ENCODE measurements at regions not wholly inside any gene's neighbourhood (a gene's known extent, or its start where the extent isn't known, plus 50 kb on each side); places are given as distances from the start of the nearest gene placed in this dataset.

DNA sequence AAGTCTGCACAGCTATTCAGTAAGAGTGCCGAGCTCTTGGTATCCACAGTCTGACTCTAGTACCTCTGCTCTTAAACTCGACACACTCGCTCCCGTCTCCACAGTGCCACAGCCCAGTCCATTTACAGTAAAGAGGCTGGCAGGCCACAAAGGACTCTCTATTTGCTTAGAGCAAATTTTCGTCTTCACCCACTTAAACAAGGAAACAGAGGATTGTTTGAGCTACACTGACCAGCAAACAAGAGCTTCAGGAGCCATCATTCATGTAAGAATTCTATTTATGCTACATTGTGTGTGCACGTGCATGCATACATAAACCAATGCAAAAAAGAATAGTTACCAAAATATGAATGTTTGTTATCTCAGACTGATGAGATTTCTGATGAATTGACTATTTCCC, 290.2 kb downstream of the USP46 start:
- intact Hi-C loops (cut with DNase I), result loop anchor here in 1 of 10 donors (10.0 kb wide), 1 partner anchor 124 kb away; no protein-coding TSS in a partner anchor
- DNase-seq (no peak), ATAC-seq (no peak)

DNA sequence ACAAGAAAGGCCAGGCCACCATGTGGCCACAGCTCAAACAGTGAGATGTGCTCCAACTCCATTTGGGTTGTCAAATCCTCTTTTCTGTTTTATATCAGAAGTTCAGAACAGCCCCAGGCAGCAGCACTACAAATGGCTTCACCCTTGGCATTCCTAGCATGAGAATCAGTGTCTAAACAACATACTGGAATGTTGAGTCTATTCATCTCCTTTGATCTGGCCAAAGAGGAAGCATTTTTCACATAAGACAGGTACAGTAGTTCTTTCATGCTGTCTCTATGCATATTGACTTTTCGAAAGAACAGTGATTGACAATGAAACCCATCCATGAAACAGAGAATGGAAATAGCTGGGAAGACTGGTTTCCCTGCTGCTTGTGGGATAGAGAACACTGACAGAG, 289.5 kb downstream of the USP46 start:
- Histone ChIP-seq H3K9me3 (no peaks in the 10 kb centered on the region), H3K4me1 (no peaks in the 10 kb centered on the region), H3K27ac (no peak overlapping the region), H3K27me3 (no peaks in the 10 kb centered on the region), H3K36me3 (no peaks in the 10 kb centered on the region), H3K4me3 (no peak overlapping the region)
- TF ChIP-seq, protein P1, sequence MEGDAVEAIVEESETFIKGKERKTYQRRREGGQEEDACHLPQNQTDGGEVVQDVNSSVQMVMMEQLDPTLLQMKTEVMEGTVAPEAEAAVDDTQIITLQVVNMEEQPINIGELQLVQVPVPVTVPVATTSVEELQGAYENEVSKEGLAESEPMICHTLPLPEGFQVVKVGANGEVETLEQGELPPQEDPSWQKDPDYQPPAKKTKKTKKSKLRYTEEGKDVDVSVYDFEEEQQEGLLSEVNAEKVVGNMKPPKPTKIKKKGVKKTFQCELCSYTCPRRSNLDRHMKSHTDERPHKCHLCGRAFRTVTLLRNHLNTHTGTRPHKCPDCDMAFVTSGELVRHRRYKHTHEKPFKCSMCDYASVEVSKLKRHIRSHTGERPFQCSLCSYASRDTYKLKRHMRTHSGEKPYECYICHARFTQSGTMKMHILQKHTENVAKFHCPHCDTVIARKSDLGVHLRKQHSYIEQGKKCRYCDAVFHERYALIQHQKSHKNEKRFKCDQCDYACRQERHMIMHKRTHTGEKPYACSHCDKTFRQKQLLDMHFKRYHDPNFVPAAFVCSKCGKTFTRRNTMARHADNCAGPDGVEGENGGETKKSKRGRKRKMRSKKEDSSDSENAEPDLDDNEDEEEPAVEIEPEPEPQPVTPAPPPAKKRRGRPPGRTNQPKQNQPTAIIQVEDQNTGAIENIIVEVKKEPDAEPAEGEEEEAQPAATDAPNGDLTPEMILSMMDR (IDR thresholded peaks at IDR 0.05), result no peak
- ATAC-seq (no peak), DNase-seq (no peak)
- intact Hi-C loops (cut with DNase I), result loop anchor here in 4 of 10 donors (5.0 to 10.0 kb wide), 5 partner anchors 125 to 1865 kb away; no protein-coding TSS in a partner anchor
- WGBS, 2 donors, result 91 to 93% methylated on average over 1 of the region's 1 CpG

More for the DNA sequence above, 290.2 kb downstream of the USP46 start:
- H3K27me3 ChIP-seq, result no peaks in the 10 kb centered on the region
- H3K27ac ChIP-seq, result no peak overlapping the region
- H3K9me3 ChIP-seq, result no peaks in the 10 kb centered on the region
- no peaks in the 10 kb centered on the region for H3K36me3 ChIP-seq
- TF ChIP-seq, protein P1 (IDR thresholded peaks at IDR 0.05), result no peak
- no peak overlapping the region for H3K4me3 ChIP-seq
- no peaks in the 10 kb centered on the region for H3K4me1 ChIP-seq
- 84 to 85% methylated on average over 6 of the region's 6 CpGs for WGBS, 2 donors

DNA sequence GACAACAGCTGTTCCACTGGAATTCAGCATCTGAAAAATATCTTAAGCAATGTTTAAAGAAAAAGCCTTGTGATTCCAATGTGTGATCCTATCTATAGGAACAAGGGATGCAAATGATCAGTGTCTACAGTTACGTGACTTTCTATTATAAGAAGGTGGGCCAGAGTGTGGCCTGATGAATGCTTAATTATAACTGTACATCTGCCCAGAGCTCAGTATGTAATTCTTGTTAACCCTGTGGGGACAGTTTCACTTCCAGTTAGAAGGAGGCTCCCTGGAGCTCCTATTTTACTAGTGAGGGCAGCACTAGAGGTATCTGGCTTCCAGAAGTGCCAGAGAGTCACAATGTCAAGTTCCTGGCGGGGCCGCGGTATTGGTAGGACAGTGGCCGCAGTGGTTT, 288.5 kb downstream of the USP46 start:
- ATAC-seq (no peak), DNase-seq (no peak)
- Histone ChIP-seq H3K27ac (no peak overlapping the region), H3K36me3 (no peaks in the 10 kb centered on the region), H3K4me3 (no peak overlapping the region), H3K27me3 (no peaks in the 10 kb centered on the region), H3K4me1 (no peaks in the 10 kb centered on the region), H3K9me3 (no peaks in the 10 kb centered on the region)
- TF ChIP-seq, protein P1 (IDR thresholded peaks at IDR 0.05), result no peak
- intact Hi-C loops (cut with DNase I), result loop anchor here in 4 of 10 donors (5.0 to 10.0 kb wide), 4 partner anchors 164 to 1864 kb away; no protein-coding TSS in a partner anchor
- 93 to 94% methylated on average over 5 of the region's 5 CpGs for WGBS, 2 donors

DNA sequence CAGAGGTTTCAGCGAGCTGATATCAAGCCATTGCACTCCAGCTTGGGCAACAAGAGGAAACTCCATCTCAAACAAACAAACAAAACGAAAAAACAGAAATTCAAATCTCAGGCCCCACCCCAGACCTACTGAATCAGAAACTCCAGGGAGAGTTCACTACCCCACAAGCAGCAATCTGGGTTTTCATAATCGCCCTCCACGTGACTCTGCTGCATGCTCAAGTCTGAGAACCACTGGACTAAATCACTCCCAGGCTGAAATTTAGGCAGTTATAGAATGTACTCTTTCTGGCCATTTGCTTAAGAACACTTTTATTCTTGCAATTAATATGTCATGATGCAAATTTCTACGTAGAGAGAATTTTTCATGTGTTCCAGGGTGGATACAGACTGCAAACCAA, 287.3 kb downstream of the USP46 start:
- Histone ChIP-seq H3K4me3 (no peak overlapping the region), H3K4me1 (peaks cover 0 to 9% (median 0%) of the 10 kb centered on the region in 9 donors), H3K27ac (no peak overlapping the region), H3K27me3 (no peaks in the 10 kb centered on the region), H3K36me3 (no peaks in the 10 kb centered on the region), H3K9me3 (no peaks in the 10 kb centered on the region)
- no peak for ATAC-seq
- no peak for DNase-seq
- intact Hi-C loops (cut with DNase I), result loop anchor here in 4 of 10 donors (5.0 to 10.0 kb wide), 4 partner anchors 163 to 1863 kb away; no protein-coding TSS in a partner anchor
- TF ChIP-seq, protein P1 (IDR thresholded peaks at IDR 0.05), result no peak
- 88% methylated on average over 5 of the region's 5 CpGs for WGBS, 2 donors

Measured in heart right ventricle (tissue), 16 donors.